ENCODE measurements at regions not wholly inside any gene's neighbourhood (a gene's known extent, or its start where the extent isn't known, plus 50 kb on each side); places are given as distances from the start of the nearest gene placed in this dataset.

- DNase-seq: no peak
Measured at GRCh38 chr15:95594496-95594895, 736.0 kb upstream of the NR2F2 start.

GRCh38 chr15:95595759-95596158, 734.7 kb upstream of the NR2F2 start:
- no peak for DNase-seq

DNA sequence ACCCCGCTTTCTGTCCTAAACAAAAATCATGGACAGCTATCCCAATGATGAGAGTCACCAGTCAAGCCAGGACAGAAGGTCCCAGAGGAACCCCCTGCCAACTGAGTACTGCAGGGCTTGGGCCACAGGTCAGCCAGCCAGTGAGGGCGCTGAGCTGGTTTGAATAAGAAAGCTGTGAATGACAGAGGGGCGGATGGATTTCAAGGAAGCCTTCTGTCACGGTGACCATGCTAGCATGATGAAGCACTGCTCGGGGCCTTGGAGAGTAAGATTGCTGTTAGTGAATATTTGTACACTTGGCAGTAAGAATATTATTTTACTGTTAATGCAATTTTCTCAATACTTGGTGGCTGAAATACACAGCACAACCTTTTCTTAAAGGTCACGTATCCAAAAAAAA, 734.0 kb upstream of the NR2F2 start:
- DNase-seq: no peak

- DNase-seq: no peak
Measured at GRCh38 chr15:95598251-95598855, 732.1 kb upstream of the NR2F2 start.

GRCh38 chr15:95600367-95600766, 730.1 kb upstream of the NR2F2 start:
- DNase-seq: no peak

DNA sequence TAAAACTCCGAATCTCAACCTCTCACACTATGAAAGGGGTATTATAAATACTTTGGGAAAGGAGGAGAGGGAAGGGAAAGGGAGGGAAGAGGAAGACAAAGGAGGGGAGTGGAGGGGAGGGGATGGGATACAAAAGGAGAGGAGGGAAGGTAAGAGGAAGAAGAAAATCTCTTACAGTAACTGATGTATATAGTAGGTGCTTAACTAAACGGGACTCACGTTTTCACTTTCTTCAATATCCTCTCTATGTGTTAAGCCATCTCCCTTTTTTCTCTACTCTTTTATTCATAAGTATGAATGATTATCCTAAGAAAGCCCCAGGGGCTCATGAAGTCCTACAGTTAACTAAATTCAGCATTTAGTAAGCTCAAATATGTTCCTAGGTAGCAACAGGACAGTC, 729.6 kb upstream of the NR2F2 start:
- no peak for DNase-seq

- DNase-seq: no peak
Measured at GRCh38 chr15:95601525-95601924, 729.0 kb upstream of the NR2F2 start.

- DNase-seq: no peak
Measured at GRCh38 chr15:95603802-95604201, 726.7 kb upstream of the NR2F2 start.

DNA sequence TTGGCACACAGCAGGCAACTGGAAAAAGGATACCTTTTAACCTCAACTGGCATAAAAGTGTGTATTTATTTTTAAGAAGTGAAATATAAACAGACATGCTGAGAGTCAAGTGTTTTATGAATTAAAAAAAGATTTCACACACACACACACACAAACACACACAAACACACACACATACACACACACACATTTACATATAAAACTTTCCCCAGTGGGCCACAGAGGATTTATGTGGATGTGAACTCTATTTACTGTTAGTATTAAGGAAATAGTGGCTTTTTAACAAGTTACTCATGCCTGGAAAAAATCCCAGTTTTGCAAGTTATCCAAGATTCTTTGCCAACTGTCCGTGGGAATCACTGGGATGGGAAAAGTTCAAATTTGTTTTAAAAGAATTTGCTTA, 725.9 kb upstream of the NR2F2 start:
- DNase-seq: no peak

DNA sequence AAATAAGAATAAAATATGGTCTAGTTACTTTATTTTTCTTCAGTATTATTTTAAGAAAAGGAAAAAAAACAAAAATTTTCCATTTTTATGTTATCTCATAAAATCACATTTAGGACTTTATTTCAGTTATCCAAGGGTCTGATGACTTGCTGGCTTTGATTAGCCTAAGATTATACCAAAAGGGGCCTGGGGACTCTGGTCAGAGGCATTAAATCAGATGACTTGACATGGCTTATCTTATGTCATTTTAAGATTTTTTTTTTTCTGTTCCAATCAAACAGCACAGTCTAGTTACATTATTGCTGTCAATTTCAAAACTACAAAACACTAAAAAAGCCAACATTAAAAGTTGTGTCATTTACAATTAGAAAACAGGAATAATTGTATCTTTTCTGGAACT, 725.4 kb upstream of the NR2F2 start:
- DNase-seq: no peak

DNA sequence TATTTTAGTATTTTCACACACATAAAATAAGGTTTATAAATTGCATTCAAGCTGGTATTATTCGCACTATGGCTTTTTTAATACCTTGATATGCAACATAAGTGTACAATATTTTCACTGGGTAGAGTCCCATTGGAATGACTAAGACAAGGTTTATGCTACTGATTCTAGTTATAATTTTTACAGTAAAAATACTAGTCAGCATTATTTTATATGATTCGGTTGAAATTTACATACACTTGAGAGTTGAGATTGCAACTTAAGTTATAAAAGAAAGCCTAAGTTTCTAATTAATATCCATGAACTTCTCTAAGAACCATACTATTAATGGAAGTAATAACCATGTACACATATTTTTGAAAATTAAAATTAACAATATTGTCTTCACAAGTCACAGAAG, 723.9 kb upstream of the NR2F2 start:
- DNase-seq: no peak

DNA sequence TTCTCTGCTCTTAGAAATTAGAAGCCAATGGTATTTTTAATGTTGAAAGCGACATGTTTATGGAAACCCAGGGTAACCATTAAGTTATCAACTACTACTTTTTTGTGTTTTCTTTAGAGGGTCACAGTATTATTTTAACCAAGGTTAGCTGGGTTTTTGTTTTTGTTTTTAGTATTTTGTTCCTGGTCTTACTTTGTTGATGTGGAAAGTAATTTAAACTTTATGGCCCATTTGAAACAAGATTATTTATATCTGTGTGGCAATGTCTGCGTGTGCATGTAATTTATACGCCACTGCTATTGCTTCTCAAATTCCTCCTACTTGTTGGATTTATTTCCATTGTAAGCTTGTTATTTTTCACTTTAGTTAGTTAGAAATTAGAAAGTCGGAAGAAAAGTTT, 722.1 kb upstream of the NR2F2 start:
- DNase-seq: no peak

- DNase-seq: no peak
Measured at GRCh38 chr15:95609096-95609495, 721.4 kb upstream of the NR2F2 start.

GRCh38 chr15:95610945-95611344, 719.6 kb upstream of the NR2F2 start:
- no peak for DNase-seq

DNA sequence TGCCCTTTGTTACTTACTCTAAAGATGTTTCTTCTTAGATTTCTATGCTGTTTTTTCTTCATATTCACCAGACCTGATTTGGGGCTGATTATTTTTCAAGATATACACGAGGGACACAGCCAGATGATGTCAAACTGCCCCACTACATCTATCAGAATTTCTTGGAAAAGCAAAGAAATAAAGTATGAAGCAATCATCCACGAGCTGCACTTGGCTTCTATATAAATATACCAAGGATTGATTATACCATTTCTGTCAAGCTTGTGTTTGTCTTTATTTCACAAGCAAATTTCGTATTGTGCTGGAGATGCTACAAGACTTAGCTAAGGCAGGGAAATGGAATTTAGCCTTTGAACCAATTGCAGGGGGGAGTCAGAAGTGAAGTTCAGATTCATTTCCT, 715.1 kb upstream of the NR2F2 start:
- no peak for DNase-seq

- no peak for DNase-seq
Measured at GRCh38 chr15:95616306-95616705, 714.2 kb upstream of the NR2F2 start.

DNA sequence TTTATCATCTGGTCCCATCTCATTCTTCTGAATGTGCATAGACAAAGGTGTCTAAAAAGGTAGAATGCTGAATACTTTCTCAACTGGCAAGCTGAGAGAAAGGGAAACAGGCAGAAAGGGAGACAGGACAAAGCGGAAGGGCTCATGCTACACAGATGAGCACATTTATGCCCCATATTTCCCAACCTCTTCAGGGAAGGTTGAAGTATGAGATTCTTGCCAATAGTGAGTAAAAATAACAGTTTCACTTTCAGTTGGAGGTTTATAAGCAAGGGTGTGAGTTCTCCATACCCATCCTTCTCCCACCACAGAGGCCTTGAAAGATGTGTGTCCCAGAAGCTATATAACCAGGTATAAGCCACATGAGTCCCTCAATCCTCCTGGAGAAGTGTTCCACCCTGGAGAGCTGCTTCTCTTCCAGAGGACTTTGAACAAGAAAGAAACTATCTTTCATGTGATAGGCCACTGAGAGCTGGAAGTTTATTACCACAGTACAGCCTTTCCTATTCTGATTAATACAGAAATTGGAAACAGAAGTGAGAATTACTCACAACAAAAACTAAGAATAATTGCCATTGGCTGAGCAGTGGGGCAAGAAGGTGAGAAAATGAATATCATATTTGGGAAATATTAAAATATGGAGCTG, 709.4 kb upstream of the NR2F2 start:
- no peak for DNase-seq

GRCh38 chr15:95622843-95623242, 707.7 kb upstream of the NR2F2 start:
- no peak for DNase-seq

GRCh38 chr15:95624100-95624499, 706.4 kb upstream of the NR2F2 start:
- no peak for DNase-seq

DNA sequence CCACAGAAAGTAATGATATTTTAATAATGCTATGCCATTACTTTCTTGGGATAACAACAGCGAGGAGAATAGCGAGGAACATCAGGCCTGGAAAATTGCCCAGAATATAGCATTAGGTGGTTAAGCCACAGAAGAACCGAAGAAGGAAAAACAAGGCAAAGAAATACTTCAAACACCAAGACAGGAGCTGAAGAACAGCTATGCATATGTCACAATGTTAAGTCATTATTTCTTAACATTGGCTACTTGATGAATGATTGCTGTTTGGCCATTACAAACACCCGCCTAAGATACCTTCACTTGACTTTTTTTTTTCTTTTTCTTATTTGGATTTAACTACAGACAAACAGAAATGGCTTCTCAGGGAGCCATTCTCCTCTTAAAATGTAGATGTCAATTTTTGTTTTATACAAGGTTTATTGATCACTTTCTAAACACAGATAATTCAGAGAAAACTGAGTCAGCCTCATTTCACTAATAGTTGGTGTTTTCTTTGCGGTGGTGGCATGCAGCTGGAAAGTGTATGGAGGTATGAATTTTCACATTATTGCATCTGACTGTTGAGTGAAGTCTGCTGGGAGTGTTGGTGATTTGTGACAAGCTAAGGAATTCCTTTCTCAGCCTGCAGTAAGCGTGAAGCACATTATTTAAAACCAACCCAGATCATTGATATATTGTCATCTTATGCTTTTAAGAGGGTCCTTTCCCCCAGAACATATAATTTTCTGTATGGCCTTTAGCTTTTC, 705.7 kb upstream of the NR2F2 start:
- no peak for DNase-seq

DNA sequence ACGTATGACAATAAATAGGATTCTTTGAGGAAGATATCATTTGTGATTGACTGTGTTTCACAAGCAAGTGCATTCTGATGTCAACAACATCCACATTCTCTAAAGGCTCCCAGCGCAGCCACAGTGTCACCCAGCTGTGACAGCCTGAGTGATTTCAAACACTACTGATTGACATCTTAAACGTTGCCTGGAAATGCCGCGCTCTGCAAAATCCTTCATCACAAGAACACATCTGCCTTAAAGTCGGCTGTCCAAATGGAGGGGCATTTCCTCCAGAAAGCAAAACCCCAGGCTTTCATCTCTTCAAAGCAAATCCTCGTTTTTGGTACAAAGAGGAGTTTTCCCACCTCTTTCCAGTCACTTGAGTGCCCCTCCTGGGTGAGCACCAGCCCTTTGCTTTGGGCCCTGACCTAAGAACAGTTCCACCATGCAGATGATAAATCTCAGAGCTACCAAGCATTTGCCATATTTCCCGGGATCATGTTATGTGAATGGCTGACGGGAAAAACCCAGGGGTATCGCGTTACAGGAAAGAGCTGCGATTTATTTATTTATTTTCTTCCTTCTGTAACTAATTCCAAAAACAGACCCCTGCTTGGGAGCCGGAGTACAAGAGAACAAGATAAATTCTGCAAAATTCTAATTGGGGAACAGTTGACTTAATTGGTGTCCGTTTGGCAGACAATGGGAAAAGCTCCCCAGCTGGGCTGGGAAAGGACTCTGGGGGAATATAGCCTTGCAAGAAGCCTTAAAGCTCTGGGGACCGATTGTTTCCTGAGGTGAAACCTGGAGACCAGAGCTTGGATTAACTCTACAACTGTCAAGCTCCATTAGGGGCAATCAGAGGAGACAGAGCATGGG, 703.8 kb upstream of the NR2F2 start:
- no peak for DNase-seq
